Neutrophil (primary cell): ENCODE measurements at regions not wholly inside any gene's neighbourhood (a gene's known extent, or its start where the extent isn't known, plus 50 kb on each side); places are given as distances from the start of the nearest gene placed in this dataset.

Experiments used
- H3K27ac ChIP-seq: fragments of 200-600 bp; sonication (generic); 2 replicates; pipeline ENCODE4 v1.5.1; 2016; ENCODE audit warnings: mild to moderate bottlenecking, moderate library complexity
- H3K27me3 ChIP-seq: fragments of 200-600 bp; sonication (generic); 2 replicates; pipeline ENCODE4 v1.6.0; 2016; ENCODE audit warnings: mild to moderate bottlenecking
- H3K36me3 ChIP-seq: fragments of 200-600 bp; sonication (generic); 2 replicates; pipeline ENCODE4 v1.5.1; 2017
- H3K4me1 ChIP-seq, 2 experiments: fragments of 200-600 bp in 1 of 2; sonication (generic) in 1 of 2; 1 replicate in 1 of 2; 2 replicates in 1 of 2; pipeline versions ENCODE4 v1.5.1 to v1.6.1; 2013 to 2016; ENCODE audit warnings: low read depth in 1 of 2, low read length in 1 of 2, mild to moderate bottlenecking in 1 of 2, moderate library complexity in 1 of 2; ENCODE audit not compliant: control insufficient read depth in 1 of 2, insufficient read depth in 1 of 2
- H3K4me3 ChIP-seq, 2 experiments: fragments of 200-600 bp in 1 of 2; sonication (generic) in 1 of 2; 1 replicate in 1 of 2; 2 replicates in 1 of 2; pipeline ENCODE4 v1.5.1; 2013 to 2016; ENCODE audit warnings: low read depth in 1 of 2, low read length in 1 of 2, mild to moderate bottlenecking in 1 of 2, moderate library complexity in 1 of 2
- H3K9me3 ChIP-seq: fragments of 200-600 bp; sonication (generic); 2 replicates; pipeline ENCODE4 v1.5.1; 2016
- TF ChIP-seq, protein P1 (sequence below): fragments of 200-600 bp; sonication (generic); IDR thresholded peaks from 2 replicates; pipeline ENCODE4 v1.5.1; 2016; ENCODE audit warnings: antibody characterized with exemption

DNA sequence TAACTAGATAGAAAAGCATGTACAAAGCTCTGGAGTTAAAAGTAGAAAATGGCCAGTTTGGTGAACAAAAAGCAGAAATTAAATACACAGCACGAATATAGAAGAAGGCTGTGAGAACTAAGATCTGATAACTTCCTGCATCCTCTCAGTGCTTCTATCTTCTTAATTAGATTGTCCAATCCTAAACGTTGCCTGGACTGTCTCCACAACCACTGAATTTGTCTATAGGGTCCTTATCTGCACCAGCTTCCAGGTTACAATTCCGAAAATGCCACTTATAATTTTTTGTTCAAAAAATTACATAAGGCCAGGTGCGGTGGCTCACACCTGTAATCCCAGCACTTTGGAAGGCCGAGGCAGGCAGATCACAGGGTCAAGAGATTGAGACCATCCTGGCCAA lies 626.3 kb downstream of the TBL1XR1 start:
- H3K27ac ChIP-seq: no peak overlapping the region
- no peak overlapping the region for H3K4me3 ChIP-seq
- TF ChIP-seq, protein P1, sequence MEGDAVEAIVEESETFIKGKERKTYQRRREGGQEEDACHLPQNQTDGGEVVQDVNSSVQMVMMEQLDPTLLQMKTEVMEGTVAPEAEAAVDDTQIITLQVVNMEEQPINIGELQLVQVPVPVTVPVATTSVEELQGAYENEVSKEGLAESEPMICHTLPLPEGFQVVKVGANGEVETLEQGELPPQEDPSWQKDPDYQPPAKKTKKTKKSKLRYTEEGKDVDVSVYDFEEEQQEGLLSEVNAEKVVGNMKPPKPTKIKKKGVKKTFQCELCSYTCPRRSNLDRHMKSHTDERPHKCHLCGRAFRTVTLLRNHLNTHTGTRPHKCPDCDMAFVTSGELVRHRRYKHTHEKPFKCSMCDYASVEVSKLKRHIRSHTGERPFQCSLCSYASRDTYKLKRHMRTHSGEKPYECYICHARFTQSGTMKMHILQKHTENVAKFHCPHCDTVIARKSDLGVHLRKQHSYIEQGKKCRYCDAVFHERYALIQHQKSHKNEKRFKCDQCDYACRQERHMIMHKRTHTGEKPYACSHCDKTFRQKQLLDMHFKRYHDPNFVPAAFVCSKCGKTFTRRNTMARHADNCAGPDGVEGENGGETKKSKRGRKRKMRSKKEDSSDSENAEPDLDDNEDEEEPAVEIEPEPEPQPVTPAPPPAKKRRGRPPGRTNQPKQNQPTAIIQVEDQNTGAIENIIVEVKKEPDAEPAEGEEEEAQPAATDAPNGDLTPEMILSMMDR: no peak
- H3K9me3 ChIP-seq: no peaks in the 10 kb centered on the region
- H3K36me3 ChIP-seq: no peaks in the 10 kb centered on the region
- H3K27me3 ChIP-seq: no peaks in the 10 kb centered on the region
- H3K4me1 ChIP-seq: no peaks in the 10 kb centered on the region

DNA sequence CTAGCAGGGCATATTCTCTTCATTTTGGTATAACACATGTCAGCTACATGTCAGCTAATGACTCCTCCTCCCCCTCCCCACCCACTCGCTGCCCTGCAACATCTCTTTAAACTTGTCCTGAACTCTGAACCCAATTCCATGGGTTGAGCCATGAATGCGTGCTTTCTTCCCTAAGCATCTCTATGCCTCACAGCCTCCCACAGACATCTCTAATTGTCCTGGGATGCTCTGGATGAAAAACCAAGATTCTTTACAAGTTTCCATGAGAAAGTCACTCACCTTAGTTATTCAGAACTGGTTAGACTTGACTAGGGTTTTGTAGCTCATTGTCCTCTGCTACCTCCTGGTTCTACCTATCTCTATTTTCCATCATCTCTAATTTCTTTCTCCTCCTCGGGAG lies 629.1 kb downstream of the TBL1XR1 start:
- no peaks in the 10 kb centered on the region for H3K36me3 ChIP-seq
- no peak overlapping the region for H3K27ac ChIP-seq
- H3K4me3 ChIP-seq: no peak overlapping the region
- no peaks in the 10 kb centered on the region for H3K9me3 ChIP-seq
- no peaks in the 10 kb centered on the region for H3K27me3 ChIP-seq
- TF ChIP-seq, protein P1: no peak
- H3K4me1 ChIP-seq: no peaks in the 10 kb centered on the region

DNA sequence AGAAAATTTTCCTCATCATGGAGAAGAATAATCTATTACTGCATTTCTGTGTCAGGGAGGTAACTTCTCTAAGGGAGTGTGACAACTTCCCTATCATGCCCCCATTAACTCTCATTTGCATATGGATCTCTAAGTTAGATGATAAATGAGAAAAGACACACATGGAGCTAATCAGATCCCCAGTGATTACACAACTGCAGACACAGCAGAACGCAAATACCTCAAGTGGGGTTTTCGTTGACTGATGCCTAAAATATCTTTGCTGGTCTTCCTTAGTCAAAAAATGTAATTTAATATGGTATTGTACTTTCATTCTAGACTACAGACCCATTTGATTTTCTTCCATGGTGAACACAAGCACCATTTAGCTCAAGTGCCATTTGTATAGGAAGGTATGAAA lies 630.5 kb downstream of the TBL1XR1 start:
- Histone ChIP-seq H3K4me1 (no peaks in the 10 kb centered on the region), H3K36me3 (no peaks in the 10 kb centered on the region), H3K27me3 (no peaks in the 10 kb centered on the region), H3K9me3 (no peaks in the 10 kb centered on the region), H3K4me3 (no peak overlapping the region), H3K27ac (no peak overlapping the region)
- TF ChIP-seq, protein P1: no peak

DNA sequence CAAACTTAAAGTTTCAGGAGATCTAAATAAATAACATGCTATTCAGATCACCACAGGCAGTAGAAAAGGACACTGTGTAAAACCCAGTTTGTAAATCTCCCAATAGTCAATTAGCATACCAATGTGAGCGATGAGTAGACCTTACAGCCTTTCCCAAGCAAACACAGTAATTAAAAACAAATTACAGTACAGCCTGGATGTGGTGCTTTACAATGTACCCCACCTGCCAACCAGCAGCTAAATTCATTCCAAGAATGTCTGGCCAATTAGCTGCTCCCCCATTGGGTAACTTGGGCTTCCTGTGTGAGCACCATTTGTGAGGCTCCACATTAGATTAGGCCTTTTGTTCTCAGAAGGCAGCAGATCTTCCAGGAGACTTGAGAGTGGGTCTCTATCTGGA lies 635.0 kb downstream of the TBL1XR1 start:
- H3K9me3 ChIP-seq: no peaks in the 10 kb centered on the region
- no peaks in the 10 kb centered on the region for H3K36me3 ChIP-seq
- H3K4me3 ChIP-seq: no peak overlapping the region
- H3K27ac ChIP-seq: no peak overlapping the region
- no peaks in the 10 kb centered on the region for H3K4me1 ChIP-seq
- TF ChIP-seq, protein P1: no peak
- no peaks in the 10 kb centered on the region for H3K27me3 ChIP-seq

DNA sequence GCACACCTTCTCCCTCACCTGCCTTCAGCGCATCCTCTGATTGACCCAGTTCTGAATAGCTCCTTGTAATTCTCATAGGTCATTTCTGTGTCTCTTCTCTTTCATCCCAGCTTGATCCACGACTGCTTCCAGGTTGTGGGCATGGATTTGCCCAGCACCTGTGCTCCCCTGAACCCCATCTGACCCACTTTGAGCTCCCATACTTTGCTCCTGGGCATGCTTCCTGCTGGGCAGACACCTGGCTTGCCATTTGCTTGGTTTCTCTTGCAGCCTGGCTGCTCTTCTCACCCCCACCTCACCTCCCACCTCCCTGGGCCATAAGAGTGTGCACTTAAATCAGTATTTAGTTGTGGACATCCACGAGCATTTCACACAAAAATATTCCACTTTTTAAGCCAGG lies 635.5 kb downstream of the TBL1XR1 start:
- Histone ChIP-seq H3K36me3 (no peaks in the 10 kb centered on the region), H3K27me3 (no peaks in the 10 kb centered on the region), H3K4me1 (no peaks in the 10 kb centered on the region), H3K9me3 (no peaks in the 10 kb centered on the region), H3K27ac (no peak overlapping the region), H3K4me3 (no peak overlapping the region)
- TF ChIP-seq, protein P1: no peak
